ENCODE measurements at regions not wholly inside any gene's neighbourhood (a gene's known extent, or its start where the extent isn't known, plus 50 kb on each side); places are given as distances from the start of the nearest gene placed in this dataset.

GRCh38 chr1:108064255-108064654 lies 99.3 kb upstream of the VAV3 start:
- no peaks in the 10 kb centered on the region for H4K20me1 ChIP-seq (ENCODE audit: control insufficient read depth, extremely low read depth, insufficient read depth, low read length)
- H3K9me3 ChIP-seq (ENCODE audit: control insufficient read depth, low read depth, low read length), result no peaks in the 10 kb centered on the region
- no peak overlapping the region for H3K27ac ChIP-seq (ENCODE audit: control insufficient read depth, insufficient read depth, low read length)
- DNase-seq (ENCODE audit: low read depth, low spot score) (no peak), FAIRE-seq (no peak)
- H3K4me3 ChIP-seq (ENCODE audit: control insufficient read depth in 2 of 3, extremely low read depth in 1 of 3, insufficient read depth in 2 of 3, low read depth in 1 of 3, low read length in 3 of 3), result no peak overlapping the region
- no peak overlapping the region for H3K9ac ChIP-seq (ENCODE audit: control insufficient read depth, extremely low read depth, insufficient read depth, low read length)
- H3K36me3 ChIP-seq (ENCODE audit: control insufficient read depth in 2 of 2, extremely low read depth in 1 of 2, insufficient read depth in 2 of 2, low read length in 2 of 2), result no peaks in the 10 kb centered on the region
- no peak overlapping the region for H3K4me2 ChIP-seq (ENCODE audit: control insufficient read depth, extremely low read depth, insufficient read depth, low read depth, low read length)
- no peaks in the 10 kb centered on the region for H3K9me1 ChIP-seq (ENCODE audit: control insufficient read depth, extremely low read depth, insufficient read depth, low read length)
- H3K4me1 ChIP-seq (ENCODE audit: control insufficient read depth, extremely low read depth, insufficient read depth, low read length), result no peaks in the 10 kb centered on the region
- no peaks in the 10 kb centered on the region for H3K27me3 ChIP-seq (ENCODE audit: control insufficient read depth, extremely low read depth, insufficient read depth, low read length)
- no peak for TF ChIP-seq EZH2 (IDR thresholded peaks at IDR 0.05; ENCODE audit: low read length)
- TF ChIP-seq, protein P1, sequence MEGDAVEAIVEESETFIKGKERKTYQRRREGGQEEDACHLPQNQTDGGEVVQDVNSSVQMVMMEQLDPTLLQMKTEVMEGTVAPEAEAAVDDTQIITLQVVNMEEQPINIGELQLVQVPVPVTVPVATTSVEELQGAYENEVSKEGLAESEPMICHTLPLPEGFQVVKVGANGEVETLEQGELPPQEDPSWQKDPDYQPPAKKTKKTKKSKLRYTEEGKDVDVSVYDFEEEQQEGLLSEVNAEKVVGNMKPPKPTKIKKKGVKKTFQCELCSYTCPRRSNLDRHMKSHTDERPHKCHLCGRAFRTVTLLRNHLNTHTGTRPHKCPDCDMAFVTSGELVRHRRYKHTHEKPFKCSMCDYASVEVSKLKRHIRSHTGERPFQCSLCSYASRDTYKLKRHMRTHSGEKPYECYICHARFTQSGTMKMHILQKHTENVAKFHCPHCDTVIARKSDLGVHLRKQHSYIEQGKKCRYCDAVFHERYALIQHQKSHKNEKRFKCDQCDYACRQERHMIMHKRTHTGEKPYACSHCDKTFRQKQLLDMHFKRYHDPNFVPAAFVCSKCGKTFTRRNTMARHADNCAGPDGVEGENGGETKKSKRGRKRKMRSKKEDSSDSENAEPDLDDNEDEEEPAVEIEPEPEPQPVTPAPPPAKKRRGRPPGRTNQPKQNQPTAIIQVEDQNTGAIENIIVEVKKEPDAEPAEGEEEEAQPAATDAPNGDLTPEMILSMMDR (optimal IDR thresholded peaks at IDR 0.05 in 1 of 3, IDR thresholded peaks at IDR 0.05 in 1 of 3, conservative IDR thresholded peaks at IDR 0.05 in 1 of 3; ENCODE audit: extremely low read depth in 1 of 3, insufficient read depth in 2 of 3, low read length in 3 of 3), result no peak
- no peak overlapping the region for H2AFZ ChIP-seq (ENCODE audit: control insufficient read depth, low read length)
- no peaks in the 10 kb centered on the region for H3K79me2 ChIP-seq (ENCODE audit: control insufficient read depth, insufficient read depth, low read length)
- dilution Hi-C loops (cut with MboI; ENCODE audit: extremely low pct_ligation_motif_present, low sequenced_read_pairs), result no loop called here

- H3K9ac ChIP-seq (ENCODE audit: control insufficient read depth, extremely low read depth, insufficient read depth, low read length), result no peak overlapping the region
Measured at GRCh38 chr1:108063703-108064102, 98.7 kb upstream of the VAV3 start.

More at GRCh38 chr1:108063703-108064102, 98.7 kb upstream of the VAV3 start:
- DNase-seq (ENCODE audit: low read depth, low spot score), result no peak
- H2AFZ ChIP-seq (ENCODE audit: control insufficient read depth, low read length), result no peak overlapping the region
- no peaks in the 10 kb centered on the region for H3K4me1 ChIP-seq (ENCODE audit: control insufficient read depth, extremely low read depth, insufficient read depth, low read length)
- H3K27ac ChIP-seq (ENCODE audit: control insufficient read depth, insufficient read depth, low read length), result no peak overlapping the region
- no peaks in the 10 kb centered on the region for H3K9me3 ChIP-seq (ENCODE audit: control insufficient read depth, low read depth, low read length)
- H4K20me1 ChIP-seq (ENCODE audit: control insufficient read depth, extremely low read depth, insufficient read depth, low read length), result no peaks in the 10 kb centered on the region
- no peaks in the 10 kb centered on the region for H3K79me2 ChIP-seq (ENCODE audit: control insufficient read depth, insufficient read depth, low read length)
- no peaks in the 10 kb centered on the region for H3K27me3 ChIP-seq (ENCODE audit: control insufficient read depth, extremely low read depth, insufficient read depth, low read length)
- dilution Hi-C loops (cut with MboI; ENCODE audit: extremely low pct_ligation_motif_present, low sequenced_read_pairs), result no loop called here
- TF ChIP-seq EZH2 (IDR thresholded peaks at IDR 0.05; ENCODE audit: low read length), result no peak
- TF ChIP-seq, protein P1 (optimal IDR thresholded peaks at IDR 0.05 in 1 of 3, IDR thresholded peaks at IDR 0.05 in 1 of 3, conservative IDR thresholded peaks at IDR 0.05 in 1 of 3; ENCODE audit: extremely low read depth in 1 of 3, insufficient read depth in 2 of 3, low read length in 3 of 3), result no peak
- no peak overlapping the region for H3K4me2 ChIP-seq (ENCODE audit: control insufficient read depth, extremely low read depth, insufficient read depth, low read depth, low read length)
- no peak for FAIRE-seq
- no peaks in the 10 kb centered on the region for H3K36me3 ChIP-seq (ENCODE audit: control insufficient read depth in 2 of 2, extremely low read depth in 1 of 2, insufficient read depth in 2 of 2, low read length in 2 of 2)
- H3K9me1 ChIP-seq (ENCODE audit: control insufficient read depth, extremely low read depth, insufficient read depth, low read length), result no peaks in the 10 kb centered on the region
- no peak overlapping the region for H3K4me3 ChIP-seq (ENCODE audit: control insufficient read depth in 2 of 3, extremely low read depth in 1 of 3, insufficient read depth in 2 of 3, low read depth in 1 of 3, low read length in 3 of 3)

Measured in keratinocyte (primary cell).